ENCODE measurements at regions not wholly inside any gene's neighbourhood (a gene's known extent, or its start where the extent isn't known, plus 50 kb on each side); places are given as distances from the start of the nearest gene placed in this dataset.
"Not testable (repeated sequence)": the region's sequence is repeated elsewhere in the genome, so short reads cannot be mapped to it uniquely, and the experiment has no call there.

DNA sequence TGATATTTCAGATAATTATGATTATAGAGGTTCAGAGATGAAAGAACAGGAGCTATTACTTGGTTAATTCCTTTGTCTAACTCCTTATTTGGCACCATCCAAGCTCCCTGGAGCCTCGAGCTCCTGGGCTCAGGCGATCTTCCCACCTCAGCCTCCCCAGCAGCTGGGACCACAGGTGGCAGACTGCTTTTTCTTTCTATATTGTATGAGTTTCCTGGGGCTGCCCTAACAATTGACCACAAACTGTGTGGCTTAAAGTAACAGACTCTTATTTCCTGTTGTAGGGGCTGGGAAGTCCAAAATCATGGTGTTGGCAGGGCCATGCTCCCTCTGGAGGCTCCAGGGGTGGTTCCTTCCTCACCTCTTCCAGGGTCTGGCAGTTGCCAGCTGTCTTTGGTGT is 163.3 kb upstream of the ADCY1 start:
- no peak for DNase-seq

DNA sequence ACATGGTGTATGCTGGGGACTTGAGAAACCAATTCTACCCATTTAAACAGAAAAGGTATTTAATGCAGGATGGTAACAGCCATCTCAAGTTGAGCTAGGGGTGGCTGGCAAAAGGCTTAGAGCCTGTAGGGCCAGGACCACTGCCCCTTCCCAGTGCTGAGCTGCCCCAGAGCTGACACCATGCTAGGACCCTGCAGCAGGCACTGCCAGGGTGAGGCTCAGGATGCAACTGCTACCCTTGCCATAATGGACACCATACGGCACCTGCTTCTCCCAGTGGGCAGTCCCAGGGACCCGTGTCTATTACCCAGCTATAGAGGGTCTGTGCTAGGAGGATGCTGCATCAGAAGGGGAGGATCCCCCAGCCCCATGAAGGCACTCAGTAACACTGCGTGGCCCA is 160.7 kb upstream of the ADCY1 start:
- no peak for DNase-seq

DNA sequence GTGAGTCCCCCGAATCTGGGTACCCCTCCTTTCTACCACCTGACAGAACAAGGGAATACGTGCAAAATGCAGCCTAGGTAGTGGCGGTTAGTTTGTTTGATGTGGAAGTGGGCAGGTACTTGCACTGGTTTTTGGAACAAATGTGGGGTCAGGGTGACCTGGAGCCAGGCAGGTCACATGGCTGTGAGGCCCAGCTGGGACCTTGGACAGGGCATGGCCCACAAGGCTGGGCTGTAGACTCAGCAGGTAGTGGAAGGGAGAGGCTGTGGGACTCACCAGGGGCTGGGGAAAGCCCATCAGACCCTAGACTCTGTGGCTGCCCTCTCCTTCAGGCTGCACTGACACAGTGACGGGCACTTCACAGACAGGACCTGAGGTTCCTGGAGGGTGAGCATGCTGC is 159.9 kb upstream of the ADCY1 start:
- no peak for DNase-seq

DNA sequence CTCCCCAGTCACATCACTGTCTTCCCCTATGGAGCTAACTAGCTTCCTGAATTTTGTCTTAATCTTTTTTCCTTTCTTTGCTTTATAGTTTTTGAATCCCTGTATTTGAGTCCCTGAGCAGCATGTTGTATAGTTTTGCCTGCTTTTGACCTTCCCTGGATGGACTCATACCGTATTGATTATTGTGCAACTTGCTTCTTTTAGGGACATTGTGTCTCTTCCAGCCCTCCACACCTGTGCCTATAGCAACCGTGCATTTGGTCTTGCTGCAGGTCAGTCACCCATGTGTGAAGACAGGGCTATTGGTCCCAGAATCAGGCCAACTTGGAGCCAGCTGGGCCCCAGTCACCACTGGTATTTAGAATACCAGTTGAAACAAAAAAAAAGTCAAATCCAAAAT is 158.9 kb upstream of the ADCY1 start:
- DNase-seq = no peak

DNA sequence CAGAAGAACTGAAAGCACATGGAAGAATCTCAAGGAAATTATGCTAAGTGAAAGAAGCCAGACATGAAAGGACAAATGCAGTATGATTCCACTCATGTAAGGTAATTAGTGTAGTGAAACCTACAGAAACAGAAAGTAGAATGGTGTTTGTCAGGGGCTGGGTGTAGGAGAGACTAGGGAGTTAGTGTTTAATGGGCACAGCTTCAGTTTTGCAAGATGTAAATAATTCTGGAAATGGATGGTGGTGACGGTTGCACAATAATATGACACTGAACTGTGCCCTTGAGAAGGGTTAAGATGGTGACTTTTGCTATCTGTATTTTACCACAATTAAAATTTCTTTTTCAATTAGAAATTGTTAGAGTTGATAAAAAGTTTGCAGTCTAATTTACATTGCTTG is 157.3 kb upstream of the ADCY1 start:
- DNase-seq = no peak

DNA sequence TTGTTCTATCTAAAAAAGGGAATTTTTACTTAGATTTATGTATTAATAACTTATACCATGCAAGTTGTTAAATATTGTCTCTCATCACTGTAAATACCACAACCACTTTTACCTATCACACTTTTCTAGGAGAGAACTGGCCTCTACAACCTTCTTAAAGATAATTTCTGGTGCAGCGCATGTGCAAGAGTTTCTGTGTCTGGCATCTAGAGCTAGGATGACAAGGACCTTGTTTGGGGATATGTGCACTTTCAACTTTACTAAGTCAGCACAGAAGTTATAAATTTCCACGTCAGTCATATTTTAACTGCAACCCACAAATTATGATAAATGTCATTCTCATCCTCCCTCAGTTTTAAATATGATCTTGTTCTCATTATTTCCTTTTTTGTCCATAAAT is 156.9 kb upstream of the ADCY1 start:
- DNase-seq = no peak

DNA sequence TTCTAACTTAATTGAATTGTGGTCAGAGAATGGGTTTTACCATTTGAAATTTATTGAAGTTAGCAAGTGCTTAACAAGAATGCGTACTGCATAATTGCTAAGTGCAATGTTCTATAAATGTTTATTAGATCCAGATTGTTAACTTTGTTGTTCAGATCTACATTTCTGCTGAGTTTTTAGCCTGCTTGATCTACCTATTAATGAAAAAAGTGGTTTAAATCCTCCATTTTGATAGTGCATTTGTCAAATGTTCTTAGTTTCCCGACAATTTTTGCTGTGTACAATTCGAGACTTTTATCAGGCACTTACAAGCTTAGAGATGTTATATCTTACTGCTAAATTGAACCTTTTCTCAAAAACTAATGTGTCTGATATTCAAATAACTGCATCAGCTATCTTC is 156.4 kb upstream of the ADCY1 start:
- DNase-seq = no peak

DNA sequence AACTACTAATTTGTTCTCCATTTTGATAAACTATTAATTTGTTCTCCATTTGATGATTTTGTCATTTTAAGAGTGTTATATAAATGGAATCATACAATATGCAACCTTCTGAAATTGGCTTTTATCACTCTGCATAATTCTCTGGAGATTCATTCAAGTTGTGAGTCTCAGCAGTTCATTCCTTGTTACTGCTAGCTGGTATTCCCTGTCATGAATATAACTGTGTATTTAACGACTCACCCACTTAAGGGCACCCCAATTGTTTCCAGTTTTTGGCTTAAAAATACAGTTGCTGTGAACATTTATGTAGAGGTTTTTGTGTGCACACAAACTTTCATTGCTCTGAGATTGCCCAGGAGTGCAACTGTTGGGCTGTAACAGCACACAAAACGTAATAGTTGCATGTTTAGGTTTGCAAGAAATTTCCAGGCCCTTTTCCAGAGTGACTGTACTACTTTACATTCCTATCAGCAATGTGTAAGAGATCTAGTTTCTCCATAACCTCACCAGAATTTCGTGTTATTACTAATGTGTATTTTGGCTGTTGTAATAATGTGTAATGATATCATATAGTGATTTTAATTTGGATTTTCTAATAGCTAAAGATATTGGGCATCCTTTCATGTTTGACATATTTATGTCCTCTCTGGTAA is 153.2 kb upstream of the ADCY1 start:
- no peak for DNase-seq

DNA sequence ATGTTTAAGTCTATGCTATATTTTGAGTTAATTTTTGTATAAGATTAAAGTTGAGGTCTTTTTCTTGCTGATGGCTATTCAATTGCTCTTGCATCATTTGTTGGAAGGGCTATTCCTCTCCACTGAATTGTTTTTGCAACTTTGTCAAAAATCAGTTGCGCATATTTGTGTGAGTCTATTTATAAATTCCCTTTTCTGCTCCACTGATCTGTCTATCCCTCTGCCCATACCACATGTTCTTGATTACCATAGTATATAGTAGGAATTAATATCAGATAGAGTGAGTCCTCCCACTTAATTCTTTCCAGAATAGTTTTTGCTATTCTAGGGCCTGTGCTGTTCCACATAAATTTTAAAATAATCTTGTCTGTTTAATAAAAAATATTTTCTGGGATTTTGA is 152.4 kb upstream of the ADCY1 start:
- DNase-seq = no peak

DNA sequence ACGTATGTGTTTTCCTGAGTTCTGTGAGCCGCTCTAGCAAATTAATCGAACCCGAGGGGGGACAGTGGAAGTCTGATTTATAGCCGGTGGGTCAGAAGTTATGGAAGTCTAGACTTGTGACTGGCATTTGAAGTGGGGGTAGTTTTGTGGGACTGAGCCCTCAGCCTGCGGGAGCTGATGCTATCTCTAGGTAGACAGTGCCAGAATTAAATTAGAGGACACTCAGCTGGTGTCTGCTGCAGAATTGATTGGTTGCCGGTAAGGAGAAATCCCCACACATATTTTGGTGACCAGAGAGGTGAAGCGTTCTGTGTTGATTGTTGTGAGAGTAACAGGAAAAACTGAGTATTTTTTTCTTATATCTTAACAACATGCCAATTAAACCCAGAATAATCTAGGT is 143.8 kb upstream of the ADCY1 start:
- no peak for DNase-seq

DNA sequence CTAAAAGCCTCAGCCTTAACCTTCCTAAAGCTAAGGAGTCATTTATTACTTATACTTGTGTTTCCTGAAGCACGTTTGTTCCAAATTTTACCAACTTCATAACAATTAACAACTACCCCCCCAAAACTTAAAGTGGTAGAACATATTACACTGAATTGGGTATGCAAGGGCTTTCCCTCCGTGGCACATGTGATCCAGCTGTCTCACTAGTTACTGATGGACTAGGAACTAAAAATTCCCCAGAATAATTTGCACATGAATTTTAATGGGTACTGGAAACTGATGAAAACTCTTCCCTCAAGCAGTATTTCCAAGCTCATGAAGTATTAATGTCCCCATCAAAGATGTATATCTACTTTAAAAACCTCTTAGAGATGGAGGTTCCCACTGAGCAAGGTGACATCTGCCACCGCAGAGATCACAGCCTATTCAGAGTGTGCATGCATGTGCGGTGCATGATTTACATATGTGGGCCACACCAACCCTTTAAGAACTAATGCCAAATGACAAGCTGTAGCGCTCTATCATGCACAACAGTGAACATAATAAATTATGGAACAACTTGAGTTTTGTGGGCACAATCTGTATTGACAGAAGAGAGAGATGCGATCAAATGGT is 139.9 kb upstream of the ADCY1 start:
- DNase-seq = no peak

DNA sequence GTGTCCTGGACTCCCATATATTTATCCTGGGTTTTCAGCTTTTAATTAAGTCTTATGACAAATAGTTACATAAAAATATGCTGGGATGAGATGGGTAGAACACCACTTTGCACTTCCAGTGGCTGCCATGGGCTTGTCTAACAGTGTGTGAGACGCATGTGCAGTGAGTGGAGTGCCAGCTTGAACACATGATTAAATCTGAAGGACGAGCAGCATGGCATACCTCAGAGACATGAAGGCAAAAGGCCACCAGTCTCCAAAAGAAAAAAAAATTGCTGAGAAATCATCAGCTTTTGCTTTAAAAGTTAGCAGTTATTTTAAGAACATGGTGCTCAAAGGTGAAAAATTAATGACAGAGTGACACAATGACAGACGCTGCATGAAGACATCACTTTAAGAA is 139.0 kb upstream of the ADCY1 start:
- no peak for DNase-seq

DNA sequence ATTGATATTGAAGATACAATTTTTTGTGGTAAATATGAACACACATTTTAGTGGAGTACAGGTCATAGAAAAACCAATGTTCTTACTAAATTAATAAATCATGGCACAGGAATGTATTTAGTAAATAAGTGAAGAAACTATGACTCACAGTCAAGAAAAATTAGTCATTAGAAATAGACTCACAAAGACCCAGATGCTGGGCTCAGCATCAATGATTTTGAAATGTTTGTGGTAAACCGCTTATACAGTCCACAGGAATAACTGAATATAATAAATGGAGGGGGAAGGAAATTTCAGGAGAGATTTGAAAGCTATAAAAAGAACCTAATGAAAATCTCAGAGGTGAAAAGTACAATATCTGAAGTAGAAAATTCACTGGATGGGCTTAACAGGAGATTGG is 138.3 kb upstream of the ADCY1 start:
- DNase-seq = no peak

DNA sequence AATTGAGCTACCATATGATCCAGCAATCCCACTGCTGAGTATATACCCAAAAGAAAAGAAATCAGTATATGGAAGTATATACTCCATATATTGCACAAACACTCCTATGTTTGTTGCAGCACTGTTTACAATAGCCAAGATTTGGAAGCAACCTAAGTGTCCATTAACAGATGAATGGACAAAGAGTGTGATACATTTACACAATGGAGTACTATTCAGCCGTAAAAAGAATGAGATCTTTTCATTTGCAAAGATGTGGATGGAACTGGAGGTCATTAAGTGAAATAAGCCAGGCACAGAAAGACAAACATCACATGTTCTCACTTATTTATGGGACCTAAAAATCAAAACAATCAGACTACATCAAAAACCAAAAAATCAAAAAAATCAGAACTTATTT is 133.4 kb upstream of the ADCY1 start:
- not testable (repeated sequence) for DNase-seq

DNA sequence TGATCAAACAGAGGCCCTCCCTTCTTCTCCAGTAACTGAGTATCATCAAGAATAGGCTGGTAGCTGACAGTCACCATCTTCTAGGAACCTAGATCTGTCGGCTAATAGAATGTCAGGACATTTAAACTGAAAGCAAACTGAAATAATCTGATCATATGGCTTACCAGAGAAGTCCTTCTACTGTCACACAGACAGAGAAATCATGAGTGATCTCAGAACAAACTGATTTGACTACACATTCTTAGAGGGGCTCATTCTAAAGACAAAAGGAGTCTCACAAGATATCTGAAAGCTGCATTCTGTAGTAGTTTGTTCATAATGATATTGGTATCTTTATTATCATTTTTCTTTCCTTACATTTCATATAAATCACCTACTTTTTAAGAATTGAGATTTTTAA is 130.9 kb upstream of the ADCY1 start:
- no peak for DNase-seq

DNA sequence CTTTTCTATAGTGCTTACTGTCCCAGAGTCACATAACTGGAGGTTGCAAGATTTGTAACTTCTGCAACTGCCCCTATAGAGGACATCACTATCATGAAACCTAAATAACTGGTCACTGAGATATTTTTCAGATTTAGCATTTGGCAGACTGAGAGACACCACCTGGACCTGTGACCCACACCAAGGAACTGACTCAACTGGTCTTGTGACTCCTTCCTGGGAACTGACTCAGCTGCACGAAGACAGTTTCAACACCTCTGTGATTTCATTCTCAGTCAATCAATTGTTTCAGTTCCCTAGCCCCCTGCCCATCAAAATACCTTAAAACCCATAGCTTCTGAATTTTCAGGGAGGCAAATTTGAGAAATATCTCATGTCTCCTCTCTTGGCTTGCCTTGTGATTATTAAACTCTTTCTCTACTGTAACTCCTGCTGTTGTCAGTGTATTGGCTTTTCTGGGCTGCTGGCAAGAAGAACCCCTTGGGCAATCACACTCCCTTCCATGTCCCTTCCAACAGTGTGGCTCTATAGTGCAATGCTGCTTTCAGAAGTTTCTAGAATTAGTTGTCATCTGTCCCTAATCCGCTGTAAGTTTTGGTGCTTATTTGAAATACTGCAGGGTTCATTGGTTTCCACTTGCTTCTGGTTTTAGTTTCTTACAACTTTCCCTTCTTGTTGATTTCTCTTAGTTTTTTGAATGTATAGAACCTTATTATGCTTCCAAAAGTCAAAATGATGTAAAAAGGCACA is 127.8 kb upstream of the ADCY1 start:
- DNase-seq = no peak

DNA sequence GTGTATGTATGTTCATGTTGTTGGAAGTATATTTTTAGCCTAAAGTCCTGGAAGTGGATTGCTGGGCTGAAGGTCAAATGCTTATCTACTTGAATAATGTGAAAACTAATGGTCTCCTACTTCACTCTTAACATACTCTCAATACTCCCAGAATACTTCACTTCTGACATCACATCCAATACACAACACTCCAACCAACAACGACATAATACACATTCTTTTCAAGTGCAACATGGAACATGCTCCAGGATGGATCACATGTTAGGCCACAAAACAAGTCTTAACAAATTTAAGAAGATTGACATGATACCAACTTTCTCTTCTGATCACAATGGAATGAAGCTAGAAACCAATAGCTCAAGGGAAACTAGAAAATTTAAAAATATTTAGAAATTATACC is 126.9 kb upstream of the ADCY1 start:
- DNase-seq = no peak

DNA sequence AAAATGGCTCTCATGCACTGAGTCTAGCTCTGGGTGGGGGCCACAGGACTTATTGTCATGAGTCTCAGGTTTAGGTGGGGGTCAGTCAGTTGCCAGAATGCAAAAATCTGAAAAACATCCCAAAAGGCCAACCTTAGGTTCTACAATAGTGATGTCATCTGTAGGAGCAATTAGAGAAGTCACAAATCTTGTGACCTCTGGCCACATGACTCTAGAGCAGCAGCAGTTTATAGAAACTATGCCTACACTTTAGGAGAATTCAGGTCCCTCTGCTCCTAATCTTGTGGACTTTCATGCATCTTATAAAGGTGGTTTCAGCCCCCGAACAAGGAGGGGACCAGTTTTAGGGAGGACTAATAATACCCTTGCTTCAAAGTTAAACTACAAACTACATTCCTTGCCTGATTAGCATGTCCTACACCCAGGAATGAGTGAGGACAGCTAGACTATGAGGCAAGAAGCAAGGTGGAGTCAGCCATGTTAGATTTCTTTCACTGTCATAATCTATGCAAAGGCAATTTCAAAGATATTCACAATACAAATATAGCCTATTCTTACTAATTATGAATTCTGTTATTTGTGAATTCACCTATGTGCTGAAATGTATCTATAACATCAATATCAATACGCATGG is 123.5 kb upstream of the ADCY1 start:
- no peak for DNase-seq

DNA sequence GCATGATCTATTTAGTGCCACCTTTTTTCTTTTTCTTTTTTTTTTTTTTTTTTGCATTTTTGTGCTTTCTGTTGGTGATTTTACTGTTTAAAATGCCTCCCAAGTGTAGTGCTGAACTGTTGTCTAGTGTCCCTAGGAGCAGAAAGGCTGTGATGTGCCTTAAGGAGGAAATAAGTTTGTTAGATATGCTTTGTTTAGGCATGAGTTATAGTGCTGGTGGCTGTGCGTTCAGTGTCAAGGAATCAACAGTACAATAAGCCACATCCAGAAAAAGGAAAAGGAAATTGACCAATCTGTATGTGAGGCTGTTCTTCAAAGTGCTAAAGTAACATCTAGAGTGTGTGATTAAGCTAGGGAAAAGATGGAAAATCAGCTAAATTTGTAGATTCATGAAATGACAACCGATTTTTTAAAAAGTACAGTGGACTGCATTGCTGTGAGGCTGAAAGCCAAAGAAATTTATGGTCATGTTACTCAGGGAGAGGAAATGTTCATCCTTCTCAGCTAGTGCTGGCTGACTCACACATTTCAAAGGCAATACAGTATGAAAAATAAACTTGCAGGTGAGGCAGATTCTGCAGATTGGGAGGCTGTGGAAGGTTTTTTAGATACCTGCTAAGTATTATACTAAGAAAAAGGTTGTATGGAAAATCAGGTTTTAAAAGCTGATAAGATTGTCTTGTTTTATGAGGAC is 122.7 kb upstream of the ADCY1 start:
- no peak for DNase-seq

DNA sequence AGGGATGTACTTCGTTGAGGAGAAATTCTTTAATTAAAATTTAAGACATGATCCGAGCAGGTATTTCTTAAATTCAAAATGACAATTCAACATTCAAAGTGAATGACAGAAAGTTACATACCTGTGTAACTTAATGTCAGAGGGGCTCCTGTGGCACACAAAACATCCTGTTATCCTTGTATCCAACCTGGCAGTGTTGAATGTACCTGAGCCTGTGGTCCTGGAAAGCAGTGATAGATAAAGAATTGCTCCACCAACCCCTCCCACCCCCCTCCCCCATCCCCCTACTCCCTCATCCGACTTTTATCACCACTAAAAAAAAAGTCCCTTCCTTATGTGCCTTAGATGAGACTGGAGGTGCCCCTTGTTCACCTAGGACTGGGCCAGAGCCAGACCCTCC is 119.4 kb upstream of the ADCY1 start:
- no peak for DNase-seq

DNA sequence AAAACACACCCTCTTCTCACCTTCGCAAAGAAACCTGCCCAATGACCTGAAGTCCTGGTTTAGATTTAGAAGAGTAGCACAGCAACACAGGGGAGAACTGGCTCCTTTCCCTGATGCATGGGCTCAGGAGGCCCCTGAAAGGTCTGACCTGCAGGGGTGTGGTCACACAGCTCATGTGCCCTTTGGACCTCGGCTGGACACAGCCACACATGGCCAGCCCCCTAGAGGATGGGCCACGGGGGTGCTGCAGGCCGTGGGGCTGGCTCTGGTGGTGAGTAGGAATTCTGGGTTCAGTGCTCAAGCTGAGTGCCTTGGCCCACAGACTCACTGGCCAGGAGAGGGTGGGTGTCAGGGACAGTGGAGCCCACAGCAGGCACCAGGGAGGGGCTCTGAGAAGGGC is 118.5 kb upstream of the ADCY1 start:
- DNase-seq = no peak

DNA sequence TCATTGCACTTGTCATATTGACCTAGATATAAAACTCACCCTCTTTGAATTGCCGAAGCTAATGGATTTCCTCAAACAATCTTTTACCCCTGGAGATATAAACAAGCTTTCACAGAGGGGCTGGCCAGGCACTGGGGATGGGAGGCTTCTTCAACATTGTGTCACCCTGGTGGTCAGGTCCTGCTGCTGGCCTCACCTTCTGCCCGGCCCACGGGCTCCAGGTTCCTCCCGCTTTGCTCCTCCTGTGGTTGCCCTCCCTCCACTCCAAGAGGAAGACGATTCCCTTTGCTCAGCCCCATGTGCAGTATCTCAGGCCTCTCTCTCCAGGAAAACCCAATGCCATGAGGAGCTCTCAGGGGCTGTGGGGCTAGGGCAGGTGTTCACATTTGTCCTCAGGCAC is 118.1 kb upstream of the ADCY1 start:
- DNase-seq = no peak

DNA sequence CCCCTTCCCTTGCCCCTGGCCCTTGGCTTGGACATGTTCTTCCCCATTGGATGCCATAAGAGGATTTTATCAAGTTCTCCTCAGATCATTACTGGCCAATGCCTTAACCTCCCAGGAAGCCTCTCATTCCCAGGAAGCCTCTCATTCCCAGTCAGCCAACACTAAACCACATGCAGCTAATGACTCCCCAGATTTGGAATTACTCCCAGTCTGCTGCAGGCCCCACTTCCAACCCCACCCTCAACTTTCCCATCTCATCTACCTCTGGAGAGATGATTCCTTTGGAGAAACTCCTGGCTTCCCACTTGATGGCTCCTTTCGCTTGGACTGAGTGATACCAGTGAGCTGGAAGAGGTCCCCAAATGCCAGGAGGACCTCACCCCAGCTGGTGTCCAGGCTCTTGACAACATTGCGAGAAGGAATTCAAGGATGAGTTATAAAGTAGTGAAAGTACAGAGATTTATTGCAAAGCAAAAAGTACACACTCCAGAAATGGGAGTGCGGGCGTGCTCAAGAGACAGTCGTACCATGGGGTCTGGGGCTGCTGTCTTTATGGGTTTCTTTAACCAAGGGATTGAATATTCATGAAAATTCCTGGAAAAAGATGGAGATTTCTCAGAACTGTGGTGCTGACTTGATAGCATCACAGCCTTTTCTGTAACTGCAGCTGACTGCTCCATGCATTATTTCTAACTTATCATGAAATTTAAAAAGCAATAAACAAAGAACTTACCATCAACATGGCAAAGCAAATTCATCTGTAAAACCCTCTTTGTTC is 117.2 kb upstream of the ADCY1 start:
- DNase-seq = no peak

All from midbrain (tissue), 1 donor.